MM.1S (cell line): ENCODE measurements at regions not wholly inside any gene's neighbourhood (a gene's known extent, or its start where the extent isn't known, plus 50 kb on each side); places are given as distances from the start of the nearest gene placed in this dataset.

Experiments used
- DNase-seq: peaks from one replicate; pipeline ENCODE4 v3.0.0-alpha.2; 2015
- H2AFZ ChIP-seq: fragments of 300-600 bp; sonication (generic); 2 replicates; pipeline ENCODE4 v1.6.0; 2016; ENCODE audit warnings: antibody characterized with exemption, low read length
- H3F3A ChIP-seq: fragments of 300-600 bp; sonication (generic); 2 replicates; pipeline ENCODE4 v1.6.1; 2016; ENCODE audit warnings: mild to moderate bottlenecking, antibody characterized with exemption, low read length, moderate library complexity, mixed read lengths; ENCODE audit not compliant: insufficient read depth
- H3K27ac ChIP-seq: fragments of 300-600 bp; sonication (generic); 2 replicates; pipeline ENCODE4 v1.5.1; 2016; ENCODE audit warnings: mild to moderate bottlenecking, low read length
- H3K27me3 ChIP-seq: fragments of 300-600 bp; sonication (generic); replicated peaks from 2 replicates; pipeline ENCODE4 v1.6.0; 2016; ENCODE audit warnings: low read length; ENCODE audit not compliant: insufficient read depth
- H3K36me3 ChIP-seq: fragments of 300-600 bp; sonication (generic); replicated peaks from 2 replicates; pipeline ENCODE4 v1.6.1; 2016; ENCODE audit warnings: mild to moderate bottlenecking, low read length, mixed read lengths; ENCODE audit not compliant: insufficient read depth
- H3K4me1 ChIP-seq: fragments of 300-600 bp; sonication (generic); 2 replicates; pipeline ENCODE4 v1.6.1; 2016; ENCODE audit warnings: low read length, mixed read lengths
- H3K4me2 ChIP-seq: fragments of 300-600 bp; sonication (generic); 2 replicates; pipeline ENCODE4 v1.6.0; 2016; ENCODE audit warnings: low read depth, low read length
- H3K4me3 ChIP-seq: fragments of 300-600 bp; sonication (generic); 2 replicates; pipeline ENCODE4 v1.5.1; 2016; ENCODE audit warnings: low read length, mixed read lengths
- H3K79me2 ChIP-seq: fragments of 300-600 bp; sonication (generic); 2 replicates; pipeline ENCODE4 v1.6.1; 2016; ENCODE audit warnings: mixed run types, low read length, mixed read lengths
- H3K9ac ChIP-seq: fragments of 300-600 bp; sonication (generic); 2 replicates; pipeline ENCODE4 v1.6.1; 2016; ENCODE audit warnings: low read length, mixed read lengths
- H3K9me2 ChIP-seq: fragments of 300-600 bp; sonication (generic); replicated peaks from 2 replicates; pipeline ENCODE4 v1.6.1; 2016; ENCODE audit warnings: mild to moderate bottlenecking, low read length, mixed read lengths; ENCODE audit not compliant: insufficient read depth
- H3K9me3 ChIP-seq: fragments of 300-600 bp; sonication (generic); replicated peaks from 2 replicates; pipeline ENCODE4 v1.6.1; 2016; ENCODE audit warnings: mild to moderate bottlenecking, low read length, mixed read lengths; ENCODE audit not compliant: insufficient read depth
- H4K20me1 ChIP-seq: fragments of 300-600 bp; sonication (generic); 2 replicates; pipeline ENCODE4 v1.6.1; 2016; ENCODE audit warnings: mild to moderate bottlenecking, low read length, moderate library complexity, mixed read lengths; ENCODE audit not compliant: insufficient read depth
- EZH2 ChIP-seq: fragments of 300-600 bp; sonication (generic); optimal IDR thresholded peaks from 2 replicates; pipeline ENCODE3; 2017; ENCODE audit warnings: low read depth, mild to moderate bottlenecking, antibody characterized with exemption, low read length, mixed read lengths
- EZH2phosphoT487 ChIP-seq: fragments of 300-600 bp; sonication (generic); IDR thresholded peaks from 2 replicates; pipeline ENCODE4 v1.6.1; 2018; ENCODE audit warnings: antibody characterized with exemption, low read length
- TF ChIP-seq, protein P1 (sequence below): fragments of 300-600 bp; sonication (generic); IDR thresholded peaks from 2 replicates; pipeline ENCODE4 v1.5.1; 2016; ENCODE audit warnings: antibody characterized with exemption, low read length, mixed read lengths

DNA sequence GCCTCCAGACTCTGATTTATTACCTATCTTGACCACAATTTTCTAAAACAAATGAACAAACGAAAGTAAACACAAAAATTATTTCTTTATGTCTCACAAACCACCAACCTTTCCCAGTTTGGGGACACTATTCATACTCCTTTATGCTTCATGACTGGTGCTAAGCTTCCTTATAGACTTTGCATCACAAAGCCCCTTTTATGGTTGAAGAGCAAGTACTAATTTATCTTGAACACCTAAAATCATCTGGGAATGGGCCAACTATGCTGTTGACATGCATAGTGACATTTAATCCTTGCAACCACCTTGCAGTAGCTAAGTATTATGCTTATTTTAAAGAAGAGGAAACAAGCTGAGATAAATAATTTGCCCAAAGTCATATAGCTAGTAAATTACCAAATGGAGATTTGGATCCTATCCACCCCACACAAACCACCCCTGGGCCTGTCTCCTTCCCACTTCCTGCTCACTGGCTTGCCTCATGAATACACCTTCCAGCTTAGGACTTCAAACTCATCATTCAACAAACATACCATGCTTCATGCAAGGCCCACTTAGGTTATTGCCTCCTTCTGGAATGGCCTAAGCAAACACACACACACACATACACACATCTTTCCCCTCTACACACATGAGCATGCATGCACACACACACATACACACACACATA is 192.2 kb downstream of the PLPP3 start:
- no peak for TF ChIP-seq EZH2
- TF ChIP-seq, protein P1, sequence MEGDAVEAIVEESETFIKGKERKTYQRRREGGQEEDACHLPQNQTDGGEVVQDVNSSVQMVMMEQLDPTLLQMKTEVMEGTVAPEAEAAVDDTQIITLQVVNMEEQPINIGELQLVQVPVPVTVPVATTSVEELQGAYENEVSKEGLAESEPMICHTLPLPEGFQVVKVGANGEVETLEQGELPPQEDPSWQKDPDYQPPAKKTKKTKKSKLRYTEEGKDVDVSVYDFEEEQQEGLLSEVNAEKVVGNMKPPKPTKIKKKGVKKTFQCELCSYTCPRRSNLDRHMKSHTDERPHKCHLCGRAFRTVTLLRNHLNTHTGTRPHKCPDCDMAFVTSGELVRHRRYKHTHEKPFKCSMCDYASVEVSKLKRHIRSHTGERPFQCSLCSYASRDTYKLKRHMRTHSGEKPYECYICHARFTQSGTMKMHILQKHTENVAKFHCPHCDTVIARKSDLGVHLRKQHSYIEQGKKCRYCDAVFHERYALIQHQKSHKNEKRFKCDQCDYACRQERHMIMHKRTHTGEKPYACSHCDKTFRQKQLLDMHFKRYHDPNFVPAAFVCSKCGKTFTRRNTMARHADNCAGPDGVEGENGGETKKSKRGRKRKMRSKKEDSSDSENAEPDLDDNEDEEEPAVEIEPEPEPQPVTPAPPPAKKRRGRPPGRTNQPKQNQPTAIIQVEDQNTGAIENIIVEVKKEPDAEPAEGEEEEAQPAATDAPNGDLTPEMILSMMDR: no peak
- no peak overlapping the region for H2AFZ ChIP-seq
- no peak overlapping the region for H3K9ac ChIP-seq
- no peak overlapping the region for H3K4me2 ChIP-seq
- H3K9me3 ChIP-seq: no peaks in the 10 kb centered on the region
- H3K9me2 ChIP-seq: no peaks in the 10 kb centered on the region
- no peaks in the 10 kb centered on the region for H3K79me2 ChIP-seq
- DNase-seq: no peak
- no peaks in the 10 kb centered on the region for H3F3A ChIP-seq
- H3K4me1 ChIP-seq: no peaks in the 10 kb centered on the region
- H3K27me3 ChIP-seq: no peaks in the 10 kb centered on the region
- no peaks in the 10 kb centered on the region for H4K20me1 ChIP-seq
- no peak overlapping the region for H3K27ac ChIP-seq
- no peaks in the 10 kb centered on the region for H3K36me3 ChIP-seq
- H3K4me3 ChIP-seq: no peak overlapping the region

- Histone ChIP-seq H3K27ac (no peak overlapping the region), H3K79me2 (no peaks in the 10 kb centered on the region), H4K20me1 (no peaks in the 10 kb centered on the region), H3K9ac (no peak overlapping the region), H3K36me3 (no peaks in the 10 kb centered on the region), H3K4me1 (no peaks in the 10 kb centered on the region), H3K9me2 (no peaks in the 10 kb centered on the region), H3K4me2 (no peak overlapping the region), H3K9me3 (no peaks in the 10 kb centered on the region), H3F3A (no peaks in the 10 kb centered on the region), H3K4me3 (no peak overlapping the region), H3K27me3 (no peaks in the 10 kb centered on the region), H2AFZ (no peak overlapping the region)
- TF ChIP-seq, protein P1: no peak
- no peak for TF ChIP-seq EZH2phosphoT487
- no peak for TF ChIP-seq EZH2
- DNase-seq: no peak
These were observed 194.0 kb downstream of the PLPP3 start for GRCh38 chr1:56385314-56385713.

DNA sequence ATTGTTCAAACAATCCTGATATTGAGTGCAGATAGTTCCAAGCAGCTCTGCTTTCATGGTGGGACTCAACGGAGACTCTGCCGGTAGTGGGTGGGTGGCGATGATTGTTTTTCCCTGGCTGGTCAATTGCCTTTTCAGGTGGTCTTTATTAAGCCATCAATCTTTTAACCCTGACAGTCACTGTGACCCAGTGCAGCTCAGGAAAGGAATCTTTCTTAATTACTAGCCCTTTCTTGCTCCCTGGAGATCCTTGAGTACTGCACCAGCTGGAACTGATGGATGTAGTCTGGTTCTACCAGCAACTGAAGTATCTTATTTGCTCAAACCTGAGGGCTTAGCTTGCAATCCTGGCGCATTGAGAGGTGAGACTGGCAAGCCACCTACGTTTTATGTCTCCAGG is 196.4 kb downstream of the PLPP3 start:
- TF ChIP-seq, protein P1: no peak
- TF ChIP-seq EZH2phosphoT487: no peak
- no peak for TF ChIP-seq EZH2
- no peaks in the 10 kb centered on the region for H3K79me2 ChIP-seq

More for the DNA sequence above, 196.4 kb downstream of the PLPP3 start:
- Histone ChIP-seq H3K9me3 (no peaks in the 10 kb centered on the region), H2AFZ (no peak overlapping the region), H4K20me1 (no peaks in the 10 kb centered on the region), H3K4me1 (no peaks in the 10 kb centered on the region), H3K9ac (no peak overlapping the region), H3K27me3 (no peaks in the 10 kb centered on the region), H3K36me3 (no peaks in the 10 kb centered on the region), H3F3A (no peaks in the 10 kb centered on the region), H3K4me3 (no peak overlapping the region), H3K27ac (no peak overlapping the region), H3K9me2 (no peaks in the 10 kb centered on the region), H3K4me2 (no peak overlapping the region)
- no peak for DNase-seq
